ENCODE measurements at regions not wholly inside any gene's neighbourhood (a gene's known extent, or its start where the extent isn't known, plus 50 kb on each side); places are given as distances from the start of the nearest gene placed in this dataset.
"Not testable (repeated sequence)": the region's sequence is repeated elsewhere in the genome, so short reads cannot be mapped to it uniquely, and the experiment has no call there.

GRCh38 chr6:155635416-155635815 is 179.8 kb upstream of the NOX3 start:
- TF ChIP-seq CTCF (IDR thresholded peaks at IDR 0.05; ENCODE audit: control extremely low read depth, extremely low read depth, low read depth, missing control alignments) = no peak
- CTCF ChIA-PET = no interaction called here
- POLR2A ChIA-PET = no interaction called here

DNA sequence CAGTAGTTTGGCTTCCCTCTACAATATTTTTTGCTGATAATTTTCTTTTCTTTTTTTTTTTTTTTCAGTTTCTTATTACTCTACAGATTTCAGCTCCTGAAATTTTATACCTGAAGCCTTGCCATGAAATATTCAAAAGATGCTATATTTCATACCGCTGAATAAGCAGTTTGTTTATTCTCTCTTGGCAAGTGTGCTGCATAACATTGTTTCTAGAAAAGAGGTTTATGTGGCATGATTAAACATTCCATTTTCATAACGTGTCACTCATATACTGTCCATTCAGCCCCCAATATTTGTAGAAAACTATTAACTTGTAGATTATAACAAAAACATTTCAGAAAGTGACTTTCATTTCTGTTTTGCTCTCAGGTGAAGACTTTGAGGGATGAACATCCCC is 174.4 kb upstream of the NOX3 start:
- POLR2A ChIA-PET = no interaction called here
- DNase-seq (ENCODE audit: extremely low spot score) = no peak
- no peak for TF ChIP-seq CTCF (IDR thresholded peaks at IDR 0.05; ENCODE audit: control extremely low read depth, extremely low read depth, low read depth, missing control alignments)
- CTCF ChIA-PET = no interaction called here

More at GRCh38 chr6:155635416-155635815, 179.8 kb upstream of the NOX3 start:
- DNase-seq (ENCODE audit: extremely low spot score) = no peak

GRCh38 chr6:155629652-155630051 is 174.0 kb upstream of the NOX3 start:
- ChIA-PET CTCF (no interaction called here), POLR2A (no interaction called here)
- no peak for TF ChIP-seq CTCF (IDR thresholded peaks at IDR 0.05; ENCODE audit: control extremely low read depth, extremely low read depth, low read depth, missing control alignments)
- DNase-seq (ENCODE audit: extremely low spot score) = no peak

- DNase-seq (ENCODE audit: extremely low spot score) = peak; percentile 14
- TF ChIP-seq CTCF (IDR thresholded peaks at IDR 0.05; ENCODE audit: control extremely low read depth, extremely low read depth, low read depth, missing control alignments) = no peak
- ChIA-PET POLR2A (no interaction called here), CTCF (interaction anchor here (1.0 to 1.7 kb wide), 2 partner anchors 21 to 24 kb away, joined by 3 to 5 read pairs; no protein-coding TSS in a partner anchor)
Observed at GRCh38 chr6:155628306-155628705, 172.7 kb upstream of the NOX3 start.

- POLR2A ChIA-PET; DNase-seq (ENCODE audit: extremely low spot score): not testable (repeated sequence)
- CTCF ChIA-PET = interaction anchor here (1.0 to 1.7 kb wide), 2 partner anchors 21 to 25 kb away, joined by 3 to 5 read pairs; no protein-coding TSS in a partner anchor
Observed at GRCh38 chr6:155627722-155628212, 172.1 kb upstream of the NOX3 start.

DNA sequence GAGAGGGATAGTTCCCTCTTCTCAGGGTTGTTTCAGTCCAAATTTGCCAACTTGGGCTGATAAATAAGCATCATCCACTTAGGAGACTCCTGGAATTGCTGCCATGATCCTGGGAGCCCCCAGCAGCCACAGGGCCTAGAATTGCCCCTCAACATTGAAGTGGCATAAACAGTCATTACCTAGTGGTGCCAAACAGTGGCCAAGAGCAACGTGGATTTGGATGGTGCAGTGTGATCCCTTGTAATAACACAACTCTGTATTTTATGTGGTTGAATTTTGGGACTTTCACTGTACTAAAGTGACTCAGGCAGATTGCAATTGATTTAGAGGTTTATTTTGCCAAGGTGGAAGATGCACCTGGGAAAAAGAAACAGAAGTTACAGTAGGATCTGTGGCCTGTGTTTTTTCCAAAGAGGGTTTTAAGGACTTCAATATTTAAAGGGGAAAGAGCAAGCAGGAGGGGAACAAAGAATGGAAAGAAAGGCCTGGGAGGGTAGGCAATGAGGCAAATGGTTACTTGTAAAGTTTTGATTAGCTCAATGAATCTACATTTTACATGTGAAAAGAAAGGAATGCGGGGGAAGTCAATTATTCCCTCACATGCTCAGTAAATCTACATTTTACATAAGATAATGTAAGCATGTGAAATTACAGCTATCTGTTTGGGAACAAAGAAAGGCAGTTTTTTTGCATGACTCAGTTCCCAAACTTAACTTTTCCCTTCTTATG is 168.0 kb upstream of the NOX3 start:
- POLR2A ChIA-PET = no interaction called here
- TF ChIP-seq CTCF (IDR thresholded peaks at IDR 0.05; ENCODE audit: control extremely low read depth, extremely low read depth, low read depth, missing control alignments) = no peak
- CTCF ChIA-PET = interaction anchor here (0.7 kb wide), 1 partner anchor 9 kb away, joined by 3 read pairs; no protein-coding TSS in a partner anchor
- DNase-seq (ENCODE audit: extremely low spot score) = no peak

- DNase-seq (ENCODE audit: extremely low spot score) = no peak
- CTCF ChIA-PET = interaction anchor here (0.6 to 1.0 kb wide), 2 partner anchors 9 to 12 kb away, joined by 3 read pairs; no protein-coding TSS in a partner anchor
- POLR2A ChIA-PET = no interaction called here
- TF ChIP-seq CTCF (IDR thresholded peaks at IDR 0.05; ENCODE audit: control extremely low read depth, extremely low read depth, low read depth, missing control alignments) = no peak
Observed at GRCh38 chr6:155614606-155615005, 159.0 kb upstream of the NOX3 start.

All from GM10248 (cell line).